ENCODE measurements at regions not wholly inside any gene's neighbourhood (a gene's known extent, or its start where the extent isn't known, plus 50 kb on each side); places are given as distances from the start of the nearest gene placed in this dataset.
A peak's percentile ranks its signal among the peaks of the same experiment; 100 is the strongest.
"Not testable (repeated sequence)": the region's sequence is repeated elsewhere in the genome, so short reads cannot be mapped to it uniquely, and the experiment has no call there.

DNA sequence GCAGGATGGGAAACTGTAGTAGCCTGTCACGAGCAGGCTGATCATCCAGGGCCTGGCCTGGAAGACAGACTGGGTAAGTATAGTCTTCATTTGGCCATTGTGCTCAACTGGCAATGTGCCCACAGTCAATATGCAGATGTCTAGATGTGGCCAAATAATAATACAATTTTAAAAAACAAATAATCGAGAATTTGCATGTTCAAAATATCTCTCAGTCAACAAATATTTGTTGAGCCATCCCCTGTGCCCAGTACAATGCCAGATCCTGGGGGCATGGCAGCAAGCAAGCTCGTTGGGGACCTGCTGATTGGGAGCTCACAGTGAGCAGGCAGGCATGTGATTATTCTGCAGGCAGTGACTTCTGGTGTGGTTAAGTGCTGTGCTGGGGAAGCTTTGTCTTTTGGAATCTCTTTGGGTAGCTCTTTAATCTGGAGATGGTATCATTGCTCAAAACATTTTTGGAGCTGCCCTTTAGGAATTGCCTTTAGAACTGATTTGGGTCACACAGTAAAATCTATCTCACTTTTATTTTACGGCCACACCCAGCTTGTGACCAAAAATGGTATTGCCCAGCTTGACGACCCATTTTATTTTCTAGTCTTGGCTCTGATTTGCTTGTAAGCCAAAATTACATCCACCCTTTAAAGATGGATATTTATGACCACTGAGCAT is 92.2 kb downstream of the PLCE1 start:
- DNase-seq (ENCODE audit: low spot score) = no peak

DNA sequence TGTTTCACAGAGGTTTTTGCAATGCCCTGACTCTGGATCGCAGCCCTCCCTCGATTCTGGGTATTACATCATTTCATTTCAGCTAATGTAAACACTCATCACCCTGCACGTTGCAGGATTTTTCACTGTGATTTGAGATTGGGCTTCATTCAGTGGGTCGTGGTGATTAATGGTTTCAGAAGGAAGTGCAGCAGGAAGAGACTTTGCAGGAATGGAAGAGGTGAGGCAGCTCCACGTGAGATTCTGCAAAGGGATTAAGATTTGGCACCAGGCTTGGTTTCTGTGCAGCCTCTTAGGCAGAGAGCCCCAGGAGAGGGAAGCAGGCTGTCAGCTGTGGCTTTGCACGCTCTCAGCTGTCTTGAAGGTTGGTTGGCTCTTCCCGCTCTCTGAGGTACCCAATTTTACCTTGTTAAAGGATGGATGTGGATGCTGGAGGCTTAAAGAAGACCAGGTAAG is 95.2 kb downstream of the PLCE1 start:
- DNase-seq (ENCODE audit: low spot score) = peak; percentile 23

DNA sequence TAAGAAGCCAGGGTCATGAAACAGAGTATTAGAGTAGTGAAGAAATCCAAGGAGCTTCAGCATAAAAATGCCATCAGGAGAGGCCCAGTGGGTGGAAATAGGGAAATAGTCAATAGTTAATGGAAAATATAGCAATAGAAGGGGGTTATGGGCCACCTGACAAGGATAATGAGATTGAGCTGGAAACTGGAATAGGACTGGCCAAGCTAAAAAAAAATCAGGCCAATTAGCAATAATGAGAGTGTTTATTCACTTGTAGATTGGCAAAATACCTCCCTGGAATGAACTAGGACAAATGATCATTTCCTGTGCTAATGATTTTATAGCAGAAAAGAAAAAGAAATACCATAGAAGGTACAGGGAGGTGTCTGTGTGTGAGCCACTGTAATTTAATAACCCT is 97.9 kb downstream of the PLCE1 start:
- DNase-seq (ENCODE audit: low spot score) = no peak

DNA sequence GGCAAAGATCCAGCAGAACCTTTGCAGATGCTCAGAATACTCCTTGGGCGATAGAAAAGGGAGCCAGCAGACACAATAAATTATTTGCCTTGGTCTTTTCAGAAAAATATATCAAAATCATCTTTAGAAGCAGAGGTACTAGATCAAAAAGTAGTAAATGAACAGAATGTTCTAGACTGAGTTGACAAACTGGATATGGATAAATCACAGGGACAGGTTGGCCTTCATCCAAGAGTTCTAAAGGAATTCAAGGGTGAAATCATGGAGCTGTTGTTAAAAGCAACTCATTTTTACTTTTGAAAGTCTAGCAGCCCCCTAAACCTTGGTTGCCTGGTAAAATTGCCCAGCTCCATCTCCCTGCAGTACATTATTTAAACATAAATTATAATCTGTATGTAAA is 99.1 kb downstream of the PLCE1 start:
- DNase-seq (ENCODE audit: low spot score) = no peak

DNA sequence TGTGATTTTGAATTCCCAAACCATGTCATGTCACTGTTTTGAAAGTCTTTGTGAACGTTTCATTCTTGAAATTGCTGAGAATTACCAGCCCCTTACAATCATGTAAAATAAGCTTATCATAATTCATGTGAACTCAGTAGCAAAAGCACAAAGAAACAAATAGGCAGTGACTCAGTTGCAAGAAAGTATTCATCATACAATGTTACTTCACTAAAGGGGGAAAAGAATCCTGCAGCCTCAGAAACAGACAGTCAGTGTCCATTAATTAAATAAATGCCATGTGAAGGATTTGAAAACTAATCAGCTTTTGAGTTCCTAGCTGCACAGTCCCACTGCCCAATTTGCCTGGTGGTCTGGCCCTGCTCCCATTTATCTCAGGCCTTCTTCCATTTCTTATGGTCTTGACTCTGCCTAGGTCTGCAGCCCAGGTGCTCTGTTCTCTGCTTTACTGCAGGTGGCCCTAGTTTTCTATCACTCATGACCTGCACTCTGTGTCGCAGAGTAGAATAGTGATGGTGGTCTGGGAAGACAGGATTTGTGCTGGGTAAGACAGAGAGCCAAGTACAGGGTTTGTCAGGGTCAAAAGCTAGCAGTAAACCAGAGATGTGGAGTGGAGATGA is 99.7 kb downstream of the PLCE1 start:
- no peak for DNase-seq (ENCODE audit: low spot score)

DNA sequence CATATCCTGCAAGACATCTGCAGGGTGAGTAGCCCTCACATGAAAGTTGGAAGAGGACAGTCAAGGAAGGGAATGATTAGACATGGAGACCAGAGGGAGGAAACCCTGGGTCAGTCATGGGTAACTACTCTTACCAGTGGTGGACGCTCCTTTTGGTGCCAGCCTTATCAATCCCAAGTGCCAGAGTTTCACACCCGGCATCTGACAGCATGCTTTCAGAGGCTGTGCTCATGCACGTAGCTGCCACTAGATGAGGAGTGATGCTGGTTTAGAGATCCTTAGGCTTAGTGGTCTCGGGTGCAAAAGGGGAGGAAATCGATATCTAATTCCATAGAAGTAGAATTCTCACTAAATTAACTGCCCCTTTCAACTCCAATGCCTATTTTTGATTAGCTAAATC is 100.8 kb downstream of the PLCE1 start:
- DNase-seq (ENCODE audit: low spot score) = no peak

DNA sequence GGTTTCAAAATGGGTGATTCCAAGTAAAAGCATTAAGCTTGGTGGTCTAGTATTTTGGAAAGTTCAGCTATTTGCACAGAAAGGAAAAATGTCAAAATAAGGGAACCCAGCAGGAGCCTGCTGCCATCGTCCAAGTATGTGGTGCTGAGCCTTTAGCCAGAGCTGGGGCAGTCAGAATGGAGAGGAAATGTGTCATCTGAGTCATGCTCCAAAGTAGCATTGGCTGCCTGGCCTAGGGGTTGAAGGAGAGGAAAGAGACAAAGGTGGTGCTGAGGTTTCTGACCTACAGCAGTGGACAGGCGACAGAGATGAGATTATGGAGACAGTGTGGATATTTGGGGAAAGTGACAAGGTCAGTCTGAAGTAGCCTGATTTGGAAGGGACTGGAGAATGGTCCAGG is 103.9 kb downstream of the PLCE1 start:
- peak; percentile 17 for DNase-seq (ENCODE audit: low spot score)

DNA sequence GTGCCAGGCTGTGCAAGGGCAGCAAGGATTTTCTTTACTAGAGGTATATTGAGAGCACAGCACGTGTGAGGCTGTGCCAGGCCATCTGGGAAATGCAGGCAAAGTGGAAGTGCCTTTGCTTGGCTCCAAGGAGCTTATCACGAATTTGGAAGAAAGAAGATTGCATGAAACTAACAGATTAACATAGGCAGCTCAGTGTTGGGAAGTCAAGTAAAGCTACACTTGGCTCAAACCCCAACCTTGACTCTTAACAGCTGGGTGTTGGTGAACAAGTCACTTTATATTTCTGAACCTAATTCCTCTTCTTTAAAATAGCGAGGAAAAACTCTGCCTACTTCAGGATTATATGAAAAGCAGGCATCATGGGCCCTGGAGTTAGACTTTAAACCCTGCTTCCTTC is 105.2 kb downstream of the PLCE1 start:
- no peak for DNase-seq (ENCODE audit: low spot score)

DNA sequence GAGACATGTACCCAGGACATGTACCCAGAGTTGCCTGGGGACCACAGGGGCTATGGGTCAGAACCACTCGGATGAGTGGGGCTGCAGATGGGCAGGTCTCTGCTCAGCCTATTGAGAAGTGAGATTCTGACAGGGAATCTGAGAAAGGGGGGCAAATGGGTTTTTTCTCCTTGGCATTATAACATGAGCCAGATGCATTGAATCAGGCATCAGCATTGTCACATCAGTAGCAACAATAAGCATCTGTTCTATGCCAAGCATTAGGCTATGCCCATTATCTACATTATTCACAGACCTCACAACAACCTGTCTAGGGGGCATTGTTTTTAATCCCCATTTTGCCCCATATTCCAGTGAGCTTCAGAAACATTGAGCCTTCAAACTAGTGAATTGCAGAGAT is 108.2 kb downstream of the PLCE1 start:
- no peak for DNase-seq (ENCODE audit: low spot score)

DNA sequence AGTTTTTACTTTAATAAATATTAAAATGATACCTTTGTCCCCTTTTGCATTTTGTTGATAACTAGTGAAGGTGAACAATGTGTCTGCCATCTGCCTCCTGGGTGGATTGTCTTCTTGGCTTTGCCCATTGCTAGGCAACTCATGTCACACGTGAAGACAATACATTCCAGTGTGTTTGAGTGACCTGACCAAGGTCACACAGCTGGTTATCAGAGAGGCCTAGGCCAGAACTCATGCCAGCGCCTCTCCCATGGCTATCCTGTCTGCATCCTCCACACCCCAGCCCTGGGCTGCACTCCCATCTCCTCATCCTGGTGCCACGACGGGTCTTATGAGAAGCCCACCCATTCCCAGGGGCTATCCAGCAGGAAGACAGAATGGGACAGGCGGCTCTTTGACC is 108.7 kb downstream of the PLCE1 start:
- DNase-seq (ENCODE audit: low spot score) = no peak

DNA sequence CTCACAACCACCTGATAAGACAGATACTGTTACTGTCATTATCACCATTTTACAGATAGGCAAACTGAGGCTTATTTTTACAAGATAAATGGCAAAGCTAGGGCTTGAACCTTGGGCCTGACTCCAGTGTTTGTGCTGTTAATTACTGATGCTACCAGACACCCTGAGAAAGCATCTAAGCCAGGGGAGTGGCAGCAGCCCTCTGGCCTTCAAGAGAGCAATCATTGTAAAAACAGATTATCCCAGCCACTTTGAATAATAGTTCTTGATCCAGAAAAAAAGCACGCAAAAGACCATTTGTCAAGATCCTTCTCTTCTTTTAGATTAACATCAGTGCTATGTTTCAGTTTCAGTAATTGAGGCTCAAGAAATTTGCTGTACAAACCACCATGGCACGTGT is 109.5 kb downstream of the PLCE1 start:
- DNase-seq (ENCODE audit: low spot score) = no peak

DNA sequence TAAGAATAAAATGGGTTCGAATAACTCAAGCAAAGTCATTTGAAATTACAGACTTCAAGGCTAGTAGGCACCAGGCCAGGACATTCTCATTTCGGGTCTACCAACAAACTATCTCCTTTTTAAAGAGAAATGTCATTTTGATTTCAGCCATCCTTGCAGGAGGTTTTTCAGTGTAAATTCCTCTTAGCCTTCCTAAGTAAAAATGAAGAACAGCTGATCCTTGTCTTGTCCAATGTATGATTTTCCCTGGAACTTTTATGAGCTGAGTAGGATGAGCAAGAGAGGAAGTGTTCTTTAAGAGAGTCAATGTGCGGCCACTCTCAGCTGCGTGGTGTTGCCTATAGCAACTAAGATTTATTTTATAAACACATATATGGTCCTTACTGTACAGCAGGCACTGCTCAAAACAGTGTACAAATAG is 110.1 kb downstream of the PLCE1 start:
- no peak for DNase-seq (ENCODE audit: low spot score)

DNA sequence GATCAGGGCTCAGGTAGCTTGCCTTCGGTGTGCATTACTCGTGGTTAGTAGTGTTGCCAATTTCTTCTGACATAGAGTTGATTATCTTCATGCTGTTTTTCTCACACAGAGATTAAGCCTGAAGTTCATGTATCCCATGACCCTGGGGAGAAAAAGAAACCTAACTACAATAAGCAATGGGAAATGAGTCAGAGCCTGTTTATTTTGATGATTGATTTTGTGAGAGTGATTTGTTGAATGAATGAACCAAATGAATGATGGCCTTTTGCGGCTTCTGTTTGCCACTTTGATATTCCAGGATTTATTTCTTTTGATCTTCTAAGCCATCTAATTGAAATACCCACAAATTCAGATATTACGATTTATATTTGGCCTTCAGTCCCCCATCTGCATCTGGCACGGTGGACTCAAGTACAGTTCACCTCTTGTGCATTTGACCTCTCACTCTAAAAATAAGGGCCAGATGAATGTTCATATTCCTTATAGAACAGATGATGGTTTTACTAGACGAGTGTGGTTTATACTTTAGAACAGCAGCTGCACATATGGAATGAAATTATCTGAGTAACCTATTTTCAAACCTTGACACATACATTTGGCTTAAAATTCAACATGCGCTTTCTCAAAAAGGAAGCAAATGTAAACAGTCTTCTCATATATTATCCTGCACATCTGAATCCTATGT is 110.7 kb downstream of the PLCE1 start:
- no peak for DNase-seq (ENCODE audit: low spot score)

DNA sequence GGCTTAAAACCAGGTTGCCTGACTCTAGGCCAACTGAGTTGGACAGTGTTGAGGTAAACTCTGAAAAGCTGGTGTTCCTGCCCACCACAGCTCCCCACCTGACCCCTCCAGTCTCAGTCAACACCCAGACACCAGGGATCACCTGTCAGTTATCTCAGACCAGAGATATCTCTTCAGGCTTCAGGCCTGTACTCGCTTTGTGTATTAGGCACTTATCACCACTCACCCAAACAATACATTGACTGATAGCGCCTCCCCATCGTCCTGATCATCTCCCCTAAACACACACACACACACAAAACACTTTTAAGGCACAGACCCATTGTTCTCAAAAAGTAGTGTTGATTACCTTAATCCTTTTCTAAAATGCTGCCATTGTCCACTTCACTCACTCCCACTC is 111.5 kb downstream of the PLCE1 start:
- DNase-seq (ENCODE audit: low spot score) = no peak

DNA sequence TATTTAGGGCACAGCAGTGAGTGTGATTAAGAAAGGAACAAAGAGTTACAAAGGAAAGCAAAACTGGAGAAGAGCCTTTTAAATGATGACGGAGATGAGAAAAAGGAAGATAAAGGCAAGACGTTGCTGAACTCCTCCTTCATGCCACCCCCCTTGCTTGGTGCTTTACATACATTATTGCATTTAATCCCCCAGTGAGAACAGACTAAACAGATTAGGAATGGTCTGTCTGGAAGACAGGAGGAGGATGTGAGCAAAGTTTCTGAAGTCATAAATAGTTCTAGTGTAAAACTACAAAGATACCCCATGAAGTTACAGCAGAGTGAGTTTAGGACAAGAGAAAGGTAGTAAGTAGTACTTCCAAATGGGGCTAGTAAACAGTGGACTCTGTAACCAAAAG is 113.5 kb downstream of the PLCE1 start:
- DNase-seq (ENCODE audit: low spot score) = no peak

DNA sequence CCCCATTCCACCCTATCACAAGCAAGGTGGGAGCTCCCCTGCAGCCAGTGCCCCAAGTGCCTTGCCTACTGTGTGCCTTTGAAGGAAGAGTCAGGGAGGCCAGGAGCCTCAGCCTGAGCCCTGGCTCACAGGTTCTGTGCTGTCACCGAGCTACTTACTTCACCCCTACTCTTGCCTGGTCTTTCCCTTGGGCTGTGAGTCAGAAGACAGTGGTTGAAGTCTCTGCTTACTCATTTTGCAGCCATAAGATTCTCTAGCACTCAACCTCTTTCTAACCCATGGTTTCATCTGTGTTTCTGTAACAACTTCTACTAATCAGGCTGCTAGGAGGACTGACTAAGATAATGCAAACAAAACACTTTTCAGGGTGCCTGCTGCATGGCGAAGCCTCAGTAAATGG is 114.5 kb downstream of the PLCE1 start:
- peak; percentile 39 for DNase-seq (ENCODE audit: low spot score)

DNA sequence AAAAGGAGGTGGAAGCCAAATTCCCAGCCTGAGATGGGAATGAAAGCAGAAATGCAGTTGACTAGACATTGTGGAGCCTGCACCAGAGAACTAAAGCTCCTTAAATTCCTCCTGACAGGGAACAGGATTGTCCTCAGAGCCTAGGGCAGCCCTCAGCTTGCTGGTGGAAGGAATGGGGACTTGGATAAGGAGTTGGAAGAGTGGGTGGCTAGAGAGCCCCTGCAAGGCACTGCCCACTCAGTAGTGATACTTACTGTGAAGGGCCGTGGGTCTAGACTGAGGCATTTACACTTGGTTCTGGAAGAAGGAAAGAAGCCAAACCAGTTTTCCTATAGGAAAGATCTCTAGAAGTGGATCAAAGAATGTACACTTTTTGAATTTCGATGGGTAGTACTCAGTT is 117.6 kb downstream of the PLCE1 start:
- DNase-seq (ENCODE audit: low spot score) = no peak

DNA sequence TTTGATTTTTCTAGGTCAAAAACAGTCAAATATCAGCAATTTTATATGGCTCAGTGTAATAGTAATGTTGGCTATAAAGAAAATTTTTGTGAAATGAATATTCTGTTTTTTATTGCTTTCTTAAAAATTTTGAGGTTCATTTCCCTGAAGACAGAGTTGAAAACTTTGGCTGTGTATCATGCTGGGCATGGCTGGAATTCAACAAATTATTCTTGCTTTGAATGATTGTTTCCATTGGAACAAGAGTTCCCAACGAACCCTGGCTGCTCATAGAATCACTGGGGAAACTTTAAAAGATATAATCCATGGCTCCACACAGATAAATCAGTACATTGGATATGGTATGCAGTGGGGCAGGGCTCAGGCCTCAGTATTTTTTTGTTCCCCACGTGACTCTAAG is 118.6 kb downstream of the PLCE1 start:
- DNase-seq (ENCODE audit: low spot score) = no peak

DNA sequence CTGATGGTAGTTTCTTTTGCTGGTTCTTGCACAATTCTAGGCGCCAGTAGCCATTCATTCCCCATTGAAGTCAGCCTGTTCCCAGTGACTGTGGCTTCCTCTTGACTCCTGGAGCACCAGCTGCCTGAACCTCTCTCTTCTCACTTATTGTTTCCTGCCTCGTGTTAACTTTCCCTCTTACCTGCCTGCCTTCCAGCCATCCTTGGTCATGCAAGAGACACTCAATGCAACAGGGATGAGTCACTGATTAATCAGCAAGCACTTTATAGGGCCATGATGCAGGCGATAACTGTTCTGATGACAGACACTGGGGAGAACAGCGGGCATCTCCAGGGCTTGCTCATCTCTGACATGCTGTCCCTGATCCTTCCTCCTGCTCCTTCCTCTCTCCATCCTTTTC is 122.0 kb downstream of the PLCE1 start:
- DNase-seq (ENCODE audit: low spot score) = peak; percentile 68

DNA sequence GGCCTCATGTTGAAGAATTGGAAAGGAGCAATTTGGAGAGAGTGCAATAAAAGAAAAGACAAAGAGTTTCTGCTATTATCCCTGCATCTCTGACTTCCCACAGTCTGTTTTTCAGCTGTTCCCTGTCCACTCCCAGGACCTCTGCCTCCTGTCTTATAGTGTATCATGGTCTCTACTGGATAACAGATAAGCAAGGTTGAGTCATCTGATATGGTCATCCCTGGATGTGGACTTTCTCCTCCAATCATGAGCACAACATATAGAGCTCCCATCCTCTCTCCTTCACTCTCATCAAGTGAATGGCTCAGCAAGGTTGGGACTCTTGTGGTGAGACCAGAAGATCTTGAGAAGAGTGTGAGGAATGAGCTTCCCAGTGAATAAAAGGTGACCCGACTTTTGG is 123.1 kb downstream of the PLCE1 start:
- DNase-seq (ENCODE audit: low spot score) = no peak

DNA sequence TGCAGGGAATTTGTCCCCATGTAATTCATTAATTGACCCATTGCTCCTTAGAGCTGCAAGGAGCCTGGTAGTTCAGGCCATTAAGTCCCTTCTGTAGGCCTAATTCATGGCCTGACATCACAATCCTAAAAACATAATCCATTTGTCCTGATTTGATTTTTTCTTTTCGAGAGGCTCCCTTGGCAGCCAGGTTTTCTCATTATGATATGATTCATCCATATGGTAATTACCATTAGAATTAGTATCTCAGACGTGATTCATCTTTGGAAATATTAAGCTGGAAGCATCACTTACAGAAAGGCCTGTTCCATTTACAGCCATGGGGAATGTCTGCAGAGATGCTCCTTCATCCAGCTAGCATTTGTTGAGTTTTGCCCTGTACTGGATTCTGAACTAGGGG is 128.5 kb downstream of the PLCE1 start:
- no peak for DNase-seq (ENCODE audit: low spot score)

DNA sequence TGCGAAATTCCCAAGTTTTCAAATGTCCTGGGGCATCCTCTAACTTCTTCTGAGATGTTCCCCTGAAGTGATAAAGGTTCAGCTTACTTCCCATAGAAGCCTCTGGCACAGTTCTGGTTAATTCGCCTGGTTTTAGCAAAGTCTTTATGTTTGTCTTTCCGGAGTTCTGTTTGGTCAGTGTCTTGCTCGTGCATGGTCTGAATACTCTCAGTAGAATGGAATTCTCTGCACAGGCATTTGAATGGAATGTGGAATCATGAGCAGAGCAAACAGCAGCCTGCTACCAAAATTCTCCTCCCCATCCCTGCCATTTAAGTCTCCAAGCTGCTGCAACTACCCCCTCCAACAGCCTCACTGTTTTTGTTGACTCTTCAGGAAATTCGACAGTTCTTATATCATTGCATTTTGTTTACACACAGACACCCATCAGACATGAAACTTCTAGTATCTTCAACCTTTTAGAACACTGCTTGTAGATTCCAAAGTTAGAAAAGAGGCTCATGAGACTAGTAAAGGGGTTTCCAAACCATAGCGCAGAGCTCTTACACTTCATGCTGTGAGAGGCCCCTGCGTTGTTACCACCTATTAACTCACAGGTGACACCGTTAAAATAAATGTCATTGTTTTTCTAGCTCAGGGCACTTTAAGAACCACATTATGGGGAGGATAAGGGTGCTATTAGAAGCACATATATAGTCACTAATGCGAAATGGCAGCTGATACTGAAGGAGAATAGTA is 129.7 kb downstream of the PLCE1 start:
- peak; percentile 75 for DNase-seq (ENCODE audit: low spot score)

DNA sequence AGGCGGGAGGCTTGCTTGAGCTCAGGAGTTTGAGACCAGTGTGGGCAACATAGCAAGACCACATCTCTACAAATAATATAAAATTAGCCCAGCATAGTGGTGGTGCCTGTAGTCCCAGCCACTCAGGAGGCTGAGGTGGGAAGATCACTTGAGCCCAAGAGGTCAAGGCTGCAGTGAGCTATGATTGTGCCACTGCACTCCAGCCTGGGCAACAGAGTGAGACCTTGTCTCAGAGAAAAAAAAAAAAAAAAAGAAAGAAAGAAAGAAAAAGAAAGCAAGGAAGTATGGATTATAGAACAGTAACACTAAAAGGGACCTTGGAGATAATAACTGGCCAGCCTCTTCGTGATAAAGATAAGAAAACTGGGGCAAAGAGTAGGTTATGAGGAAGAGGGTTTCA is 130.4 kb downstream of the PLCE1 start:
- DNase-seq (ENCODE audit: low spot score) = not testable (repeated sequence)
